Renal pelvis (tissue), 1 donor: ENCODE measurements at regions not wholly inside any gene's neighbourhood (a gene's known extent, or its start where the extent isn't known, plus 50 kb on each side); places are given as distances from the start of the nearest gene placed in this dataset.

Source experiments
- DNase-seq: peaks from one replicate; pipeline ENCODE4 v3.0.0-alpha.2; 2013

DNA sequence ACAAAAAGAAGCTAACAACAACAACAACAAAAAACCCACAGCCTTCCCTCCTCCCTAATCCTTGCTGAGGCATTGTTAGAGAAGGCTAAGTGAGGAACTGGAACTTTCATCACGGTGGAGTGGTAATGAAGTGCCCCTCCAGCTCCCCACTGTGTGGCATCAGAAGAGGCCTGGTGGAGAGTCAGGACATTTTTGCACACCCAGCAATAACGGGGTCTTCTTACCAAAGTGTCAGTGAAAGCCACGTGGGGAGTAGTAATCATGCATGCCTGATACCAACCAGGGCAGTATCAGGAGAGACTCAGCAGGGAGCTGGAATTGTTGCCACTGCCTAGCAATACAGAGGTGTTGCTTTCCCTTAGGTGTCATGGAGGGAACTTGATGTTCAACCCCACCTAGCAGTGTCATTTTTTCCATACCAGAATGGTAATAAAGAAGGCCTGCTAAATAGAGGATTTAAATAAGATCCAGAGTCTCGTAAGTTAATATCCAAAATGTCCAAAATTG lies 299.7 kb upstream of the RGS6 start:
- DNase-seq: no peak

DNA sequence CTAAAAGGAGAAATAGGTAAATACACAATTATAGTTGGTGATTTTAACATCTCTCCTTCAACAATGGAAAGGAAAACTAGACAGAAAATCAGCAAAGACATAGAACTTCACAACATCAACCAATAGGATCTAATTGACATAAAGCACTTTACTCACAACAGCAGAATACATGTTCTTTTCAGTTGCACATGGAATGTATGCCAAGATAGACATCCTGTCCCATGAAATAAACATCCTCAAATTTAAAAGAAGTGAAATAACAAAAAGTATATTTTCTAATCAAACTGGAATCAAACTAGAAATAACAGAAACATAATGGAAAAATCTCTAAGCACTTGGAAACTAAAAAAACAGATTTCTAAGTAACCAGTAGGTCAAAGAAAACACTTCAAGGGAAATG lies 296.2 kb upstream of the RGS6 start:
- DNase-seq: no peak

DNA sequence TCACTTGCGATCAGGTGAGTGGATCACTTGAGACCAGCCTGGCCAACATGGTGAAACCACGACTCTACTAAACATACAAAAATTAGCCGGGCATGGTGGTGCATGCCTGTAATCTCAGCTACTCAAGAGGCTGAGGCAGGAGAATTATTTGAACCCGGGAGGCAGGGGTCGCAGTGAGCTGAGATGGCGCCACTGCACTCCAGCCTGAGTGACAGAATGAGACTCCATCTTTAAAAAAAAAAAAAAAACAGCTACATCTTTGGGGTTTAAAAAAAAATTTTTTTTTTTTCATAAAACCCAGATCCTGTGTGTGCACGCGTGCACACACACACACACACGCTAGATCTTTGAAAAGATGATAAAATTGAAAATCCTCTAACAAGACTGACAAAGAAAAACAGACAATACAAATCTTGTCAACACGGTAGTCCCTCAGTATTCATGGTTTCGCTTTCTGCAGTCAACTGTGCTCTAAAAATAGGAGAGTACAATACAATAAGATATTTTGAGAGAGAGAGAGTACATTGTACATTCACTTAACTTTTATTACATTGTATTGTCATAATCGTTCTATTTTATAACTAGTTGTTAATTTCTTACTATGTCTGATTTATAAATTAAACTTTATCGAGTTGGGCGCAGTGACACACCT lies 295.3 kb upstream of the RGS6 start:
- DNase-seq: no peak

DNA sequence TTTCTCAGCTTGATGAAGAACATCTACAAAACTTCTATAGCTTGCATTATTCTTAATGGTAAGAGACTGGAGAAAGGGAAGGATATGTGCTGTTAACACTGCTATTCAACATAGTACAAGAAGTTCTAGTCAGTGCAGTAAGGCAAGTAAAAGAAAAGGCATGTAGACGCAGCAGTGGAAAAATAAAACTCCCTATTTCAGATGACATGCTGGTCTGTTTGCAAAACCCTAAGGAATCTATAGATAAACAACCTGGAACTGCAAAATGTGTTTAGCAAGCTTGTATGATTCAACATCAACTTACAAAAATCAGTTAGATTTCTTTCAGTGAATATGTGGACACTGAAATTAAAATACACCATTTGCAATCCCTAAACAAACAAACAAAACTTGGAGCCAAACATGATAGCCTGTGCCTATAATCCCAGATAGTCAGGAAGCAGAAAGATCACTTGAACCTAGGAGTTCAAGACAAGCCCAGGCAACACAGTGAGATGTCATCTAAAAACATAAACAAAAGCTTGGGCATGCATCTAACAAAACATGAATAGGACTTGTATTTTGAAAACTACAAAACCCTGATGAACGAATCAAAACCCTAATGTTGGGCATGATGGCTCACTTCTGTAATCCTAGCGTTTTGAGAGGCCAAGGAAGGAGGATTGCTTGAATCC lies 293.6 kb upstream of the RGS6 start:
- DNase-seq: no peak

DNA sequence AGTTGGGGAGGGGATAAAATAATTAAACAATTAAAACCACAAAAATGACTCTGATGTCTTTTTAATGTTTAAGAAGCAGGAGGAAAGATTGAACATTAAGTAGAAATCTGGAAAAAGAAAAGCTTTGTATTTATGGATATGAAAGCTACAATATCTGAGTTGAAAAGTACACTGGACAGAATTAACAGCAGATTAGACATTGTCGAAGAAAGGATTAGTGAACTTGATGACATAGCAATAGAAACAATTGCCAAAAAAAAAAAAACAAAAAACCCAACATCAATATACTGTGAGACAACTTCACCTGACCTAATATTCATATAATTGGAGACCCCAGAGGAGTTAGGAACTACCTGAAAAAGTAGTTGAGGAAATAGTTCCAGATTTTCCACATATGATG lies 289.5 kb upstream of the RGS6 start:
- no peak for DNase-seq

DNA sequence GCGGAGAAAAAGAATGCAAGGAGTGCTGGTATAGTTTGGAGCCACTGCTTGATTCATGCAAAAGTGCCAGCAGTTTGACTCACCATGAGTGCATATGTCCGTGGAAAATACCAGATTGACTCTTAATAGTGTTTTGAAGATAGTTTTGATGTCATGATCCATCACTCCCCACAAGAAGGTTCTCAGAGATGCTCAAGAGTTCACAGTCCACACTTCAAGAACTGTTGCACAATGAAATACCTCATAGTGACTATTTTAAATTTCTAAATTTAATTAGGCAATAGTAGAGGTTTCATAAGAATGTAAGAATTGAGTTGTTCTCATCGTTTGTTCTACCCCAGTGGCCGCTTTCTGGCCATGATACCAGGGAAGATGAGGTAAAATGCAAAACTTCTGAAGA lies 286.6 kb upstream of the RGS6 start:
- DNase-seq: no peak

DNA sequence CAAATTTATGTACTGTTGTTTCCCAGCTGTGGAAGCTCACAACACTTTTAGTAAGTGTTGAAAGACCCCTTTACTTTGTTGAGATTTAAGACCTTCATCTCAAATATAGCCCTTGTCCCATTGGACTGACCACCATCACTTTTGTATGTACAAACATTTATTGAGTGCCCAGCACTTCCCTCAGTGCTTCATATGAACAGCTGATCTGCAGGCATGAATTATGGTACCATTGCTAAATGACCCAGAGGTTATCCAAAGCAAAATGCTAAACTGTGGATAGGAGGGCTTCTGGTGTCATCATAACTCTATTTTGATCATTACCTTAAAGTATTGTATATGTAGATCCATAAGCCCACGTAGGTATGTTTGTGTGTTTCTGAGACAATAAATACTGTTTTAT lies 285.7 kb upstream of the RGS6 start:
- no peak for DNase-seq

DNA sequence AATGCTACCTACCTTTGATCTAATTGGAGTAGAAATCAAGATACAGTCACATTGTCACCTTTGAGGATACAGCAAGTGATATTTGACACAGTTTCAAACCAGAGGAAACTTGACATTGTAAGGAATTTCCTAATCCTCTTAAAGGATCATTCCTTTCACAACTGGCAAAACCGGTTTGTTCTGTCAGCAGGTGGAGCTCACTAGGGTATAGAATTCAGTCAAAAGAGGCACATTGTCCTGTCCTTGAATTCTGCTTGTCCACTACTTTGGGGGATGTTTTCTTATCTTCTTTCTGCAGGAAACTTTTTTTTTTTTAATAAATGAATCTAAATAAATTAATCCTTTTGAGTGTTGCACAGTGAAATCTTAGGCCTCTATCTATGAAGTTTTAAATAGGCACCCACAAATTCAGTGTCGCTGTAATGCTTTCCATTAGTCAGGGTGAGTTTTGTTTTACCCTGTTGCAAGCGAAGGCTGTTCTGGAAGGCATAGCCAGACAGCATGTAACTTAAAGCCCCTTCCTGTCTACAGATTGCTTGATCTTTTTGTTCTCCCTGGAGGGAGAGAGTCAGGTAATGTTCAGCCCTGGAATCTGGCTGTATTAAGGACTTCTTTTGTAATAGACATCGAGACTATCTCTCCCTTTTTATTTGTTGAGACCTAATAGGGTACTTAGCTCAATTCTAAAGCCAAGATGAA lies 285.0 kb upstream of the RGS6 start:
- DNase-seq: peak; percentile 45

DNA sequence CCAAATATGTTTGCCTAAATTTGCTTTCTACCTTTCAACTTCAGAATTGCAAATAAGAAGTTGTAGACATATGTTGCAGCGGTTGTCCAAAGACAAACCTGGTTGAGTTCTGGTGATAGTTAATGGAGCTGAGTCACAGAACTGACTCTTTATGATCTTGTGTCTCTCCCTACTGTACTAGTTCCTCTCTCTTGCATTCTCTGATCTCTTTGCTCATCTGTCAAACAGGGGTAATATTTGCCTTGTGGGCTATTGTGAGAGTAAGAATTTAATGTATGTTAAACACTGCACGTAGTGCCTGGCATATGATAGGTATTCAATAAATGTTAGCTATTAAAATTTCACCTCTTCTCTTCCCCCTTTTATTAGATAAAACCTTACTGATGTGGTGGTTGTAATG lies 283.5 kb upstream of the RGS6 start:
- DNase-seq: no peak

DNA sequence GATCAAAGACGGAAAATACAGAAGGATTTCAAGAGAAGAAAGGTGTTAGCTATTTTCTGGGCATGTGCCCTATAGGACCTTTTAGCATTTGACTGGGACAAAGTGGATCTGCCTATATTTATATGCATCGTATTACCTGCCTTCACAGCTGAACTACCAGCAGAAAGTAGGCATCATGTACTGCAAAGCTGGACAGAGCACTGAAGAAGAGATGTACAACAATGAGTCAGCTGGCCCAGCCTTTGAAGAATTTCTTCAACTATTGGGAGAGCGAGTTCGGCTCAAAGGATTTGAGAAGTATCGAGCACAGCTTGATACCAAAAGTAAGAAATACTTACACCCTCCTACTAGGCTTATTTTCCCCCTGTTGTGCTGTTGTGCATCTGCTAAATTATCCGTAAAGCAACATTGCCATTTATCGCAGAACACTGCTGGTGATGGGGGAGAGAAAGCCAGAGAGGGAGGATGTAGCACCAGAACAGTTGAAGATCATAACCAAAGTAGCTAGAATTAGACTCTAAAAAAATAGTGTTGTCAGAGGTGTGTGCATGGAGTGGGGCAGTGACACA lies 282.0 kb upstream of the RGS6 start:
- DNase-seq: no peak

DNA sequence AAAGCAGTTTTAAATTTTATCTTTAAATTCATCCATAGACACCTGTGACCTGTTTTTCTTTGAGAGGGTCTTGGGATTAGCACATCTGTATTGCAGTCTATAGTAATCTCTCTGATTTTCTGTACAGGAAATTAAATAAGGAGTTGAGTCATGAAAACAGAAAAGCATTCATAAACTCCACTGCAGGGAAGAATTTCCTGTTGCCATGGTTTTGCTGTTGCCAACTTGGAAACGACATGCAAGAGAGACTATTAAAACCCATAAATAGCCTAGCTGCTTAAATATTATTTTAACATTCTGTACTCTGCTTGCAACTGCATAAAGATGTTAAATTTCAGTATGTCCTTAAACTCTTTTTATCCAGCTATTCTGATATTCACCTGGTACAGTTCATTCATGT lies 281.0 kb upstream of the RGS6 start:
- DNase-seq: peak; percentile 66

DNA sequence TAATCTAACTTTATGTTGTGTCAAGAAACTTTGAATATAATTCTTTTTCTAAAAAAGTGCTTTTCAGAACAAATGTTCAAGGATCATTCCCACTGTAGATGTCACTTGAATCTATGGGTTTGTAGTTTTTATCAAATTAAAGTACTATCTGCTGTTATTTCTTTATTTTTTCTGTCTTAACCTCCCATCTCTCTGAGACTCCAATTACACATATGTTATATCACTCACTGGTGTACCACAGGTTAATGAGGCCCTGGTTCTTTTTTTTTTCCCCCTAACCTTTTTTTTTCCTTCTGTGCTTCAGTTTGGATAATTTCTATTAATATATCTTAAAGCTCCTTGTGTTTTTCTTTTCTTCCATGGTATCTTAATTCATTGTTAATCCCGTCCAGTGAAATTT lies 279.9 kb upstream of the RGS6 start:
- DNase-seq: no peak

DNA sequence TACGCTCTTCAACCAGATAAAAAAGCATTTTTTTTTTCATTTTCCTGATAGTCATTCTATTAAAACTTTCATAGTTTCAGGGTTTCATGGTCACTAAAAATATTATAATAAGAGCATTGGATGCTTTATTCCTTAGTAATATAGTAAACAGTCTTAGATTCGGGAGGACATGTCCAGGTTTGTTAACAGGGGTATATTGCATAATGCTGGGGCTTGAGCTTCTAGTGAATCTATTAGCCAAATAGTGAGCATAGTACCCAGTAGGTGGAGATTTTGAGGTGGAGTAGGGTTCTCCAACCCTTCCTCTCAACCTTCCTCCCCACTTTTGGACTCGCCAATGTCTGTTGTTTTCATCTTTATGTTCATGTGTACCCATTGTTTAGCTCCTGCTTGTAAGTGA lies 277.4 kb upstream of the RGS6 start:
- DNase-seq: no peak

DNA sequence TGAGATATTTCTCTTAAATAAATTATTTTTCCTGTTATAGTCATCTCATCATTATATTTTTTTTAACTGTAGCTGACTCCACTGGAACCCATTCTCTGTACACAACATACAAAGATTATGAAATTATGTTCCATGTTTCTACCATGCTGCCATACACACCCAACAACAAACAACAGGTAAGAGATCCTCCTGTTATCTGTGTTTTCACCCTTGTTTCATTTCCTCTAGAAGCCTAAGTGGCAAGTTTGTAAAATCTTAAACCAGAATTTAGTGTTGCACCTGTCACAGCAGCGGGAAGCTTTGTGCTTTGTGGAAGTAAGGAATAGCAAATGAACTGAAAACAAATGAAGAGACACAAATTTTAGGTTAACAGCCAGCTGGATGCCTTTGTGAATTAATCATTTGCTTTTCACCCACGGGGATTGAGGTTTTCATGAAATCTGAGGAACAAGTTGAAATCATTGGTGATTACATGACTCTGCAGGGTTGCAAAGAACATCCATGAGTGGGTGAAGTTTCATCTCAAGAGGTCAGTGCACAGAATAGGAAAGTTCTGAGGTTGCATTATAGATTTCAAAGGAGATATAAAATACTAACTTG lies 273.9 kb upstream of the RGS6 start:
- DNase-seq: no peak

DNA sequence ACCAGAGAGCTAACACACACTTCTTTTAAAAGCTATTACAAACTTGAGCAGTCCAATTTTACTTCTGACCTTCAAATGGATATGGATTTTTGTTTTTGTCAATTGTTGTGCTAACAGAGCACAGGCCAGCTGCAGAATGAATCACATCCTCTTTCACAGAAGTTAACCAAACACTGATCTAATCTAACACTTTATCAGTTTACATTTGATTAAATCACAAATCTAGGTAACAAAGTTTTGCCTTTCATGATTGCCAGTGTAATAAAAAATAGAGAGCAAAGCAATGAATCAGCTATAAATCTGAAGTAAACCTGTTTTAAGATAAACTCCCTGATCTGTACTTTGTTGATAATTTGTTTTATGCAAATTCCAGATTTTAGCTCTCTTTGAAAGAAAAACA lies 273.1 kb upstream of the RGS6 start:
- DNase-seq: no peak

DNA sequence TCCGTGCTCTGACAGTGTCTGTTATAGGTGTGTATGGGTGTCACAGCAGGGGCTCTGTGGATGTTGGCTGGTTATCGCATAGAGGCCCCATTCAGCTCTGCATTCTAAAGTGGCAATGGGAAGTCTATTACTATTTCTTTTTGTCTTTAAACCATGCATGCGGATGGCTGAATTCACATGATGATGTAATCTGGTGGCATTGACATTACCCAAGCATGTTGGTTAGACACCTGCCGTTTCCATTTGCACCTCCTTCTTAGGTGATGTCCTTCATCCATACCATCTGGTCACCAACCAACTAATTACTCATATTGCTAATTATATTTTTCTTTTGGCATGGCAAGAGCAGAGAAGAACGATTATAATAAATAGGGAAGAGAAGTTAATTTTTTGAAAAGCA lies 270.8 kb upstream of the RGS6 start:
- DNase-seq: no peak

DNA sequence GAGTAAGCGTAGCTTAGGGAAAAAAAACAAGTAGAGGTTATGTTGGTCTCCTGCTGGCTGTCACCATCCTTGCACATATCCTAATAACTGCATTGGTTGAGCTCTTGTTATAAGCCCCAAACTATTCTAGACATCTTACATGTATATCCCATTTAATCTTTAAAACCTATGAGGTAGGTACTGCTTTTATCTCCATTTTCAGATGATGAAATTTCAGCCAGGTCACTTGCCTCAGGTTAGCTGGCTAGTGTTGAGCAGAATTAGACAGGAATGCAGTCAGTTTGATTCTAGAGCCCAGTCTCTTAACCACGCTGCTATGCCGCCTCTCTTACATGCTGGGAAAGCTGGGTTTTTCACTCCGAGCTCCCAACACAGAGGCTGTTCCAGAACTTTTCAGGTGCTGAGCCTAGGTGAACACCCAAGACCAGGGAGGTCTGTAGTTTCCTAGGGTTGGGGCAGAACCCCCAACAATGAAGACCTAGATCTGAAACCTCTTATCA lies 269.9 kb upstream of the RGS6 start:
- DNase-seq: no peak

DNA sequence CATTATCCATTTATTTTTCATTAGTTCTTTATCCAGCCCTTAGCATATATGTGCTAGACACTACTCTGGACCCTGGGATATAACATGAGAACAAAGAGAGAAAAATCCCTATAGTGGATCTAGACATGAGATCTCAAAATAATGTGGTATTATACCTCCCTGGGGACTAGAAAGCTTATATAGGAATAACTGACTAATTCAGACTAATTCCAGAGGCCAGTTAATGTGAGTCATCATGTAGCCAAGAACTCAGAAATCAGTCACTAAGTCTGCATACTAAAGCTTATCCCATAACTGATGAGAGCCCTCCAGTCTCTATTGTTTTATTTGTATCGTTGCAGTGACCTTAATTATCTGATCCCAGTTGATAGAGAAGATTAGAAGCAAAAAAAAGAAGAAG lies 267.1 kb upstream of the RGS6 start:
- no peak for DNase-seq

DNA sequence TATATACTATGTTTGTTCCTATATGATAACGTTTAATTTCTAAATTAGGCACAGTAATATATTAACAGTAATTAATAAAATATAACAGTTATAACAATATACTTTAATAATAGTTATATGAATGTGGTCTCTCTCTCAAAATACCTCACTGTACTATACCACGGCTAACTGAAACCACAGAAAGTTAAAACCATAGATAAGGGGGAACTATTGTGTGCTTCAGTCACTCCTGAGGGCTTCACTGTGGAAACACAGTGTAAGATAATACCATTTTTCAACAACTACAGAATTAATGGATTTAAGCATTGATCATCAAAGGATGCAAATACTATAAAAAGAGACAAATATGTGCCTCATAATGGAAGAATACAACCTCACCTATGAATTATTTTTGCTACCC lies 266.4 kb upstream of the RGS6 start:
- no peak for DNase-seq

DNA sequence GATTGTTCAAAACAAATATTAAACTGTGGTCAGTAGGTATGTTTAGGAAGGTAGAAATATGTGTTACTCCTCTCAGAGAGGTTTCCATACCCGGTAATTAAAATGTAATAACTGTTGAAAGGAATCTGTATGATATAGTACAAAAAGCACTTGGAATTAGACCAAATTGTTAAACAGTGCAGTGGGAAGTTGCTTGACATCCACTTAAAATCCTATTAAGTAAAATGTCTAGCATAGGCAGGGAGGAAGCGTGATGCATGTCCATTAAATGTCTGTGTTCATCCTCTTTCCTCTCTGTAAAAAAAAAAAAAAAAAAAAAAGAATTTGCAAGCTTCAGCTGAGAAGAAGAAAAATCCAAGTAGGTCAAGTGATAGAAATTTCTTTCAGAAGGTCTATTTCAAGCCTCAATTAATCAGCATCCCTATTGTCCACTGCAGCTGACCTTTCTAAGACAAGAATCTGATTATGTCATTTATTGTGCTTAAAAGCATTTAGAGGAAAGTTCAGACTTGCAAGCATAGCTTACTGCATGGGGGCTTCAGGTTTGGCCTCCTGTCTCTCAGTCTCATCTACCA lies 265.6 kb upstream of the RGS6 start:
- DNase-seq: no peak

DNA sequence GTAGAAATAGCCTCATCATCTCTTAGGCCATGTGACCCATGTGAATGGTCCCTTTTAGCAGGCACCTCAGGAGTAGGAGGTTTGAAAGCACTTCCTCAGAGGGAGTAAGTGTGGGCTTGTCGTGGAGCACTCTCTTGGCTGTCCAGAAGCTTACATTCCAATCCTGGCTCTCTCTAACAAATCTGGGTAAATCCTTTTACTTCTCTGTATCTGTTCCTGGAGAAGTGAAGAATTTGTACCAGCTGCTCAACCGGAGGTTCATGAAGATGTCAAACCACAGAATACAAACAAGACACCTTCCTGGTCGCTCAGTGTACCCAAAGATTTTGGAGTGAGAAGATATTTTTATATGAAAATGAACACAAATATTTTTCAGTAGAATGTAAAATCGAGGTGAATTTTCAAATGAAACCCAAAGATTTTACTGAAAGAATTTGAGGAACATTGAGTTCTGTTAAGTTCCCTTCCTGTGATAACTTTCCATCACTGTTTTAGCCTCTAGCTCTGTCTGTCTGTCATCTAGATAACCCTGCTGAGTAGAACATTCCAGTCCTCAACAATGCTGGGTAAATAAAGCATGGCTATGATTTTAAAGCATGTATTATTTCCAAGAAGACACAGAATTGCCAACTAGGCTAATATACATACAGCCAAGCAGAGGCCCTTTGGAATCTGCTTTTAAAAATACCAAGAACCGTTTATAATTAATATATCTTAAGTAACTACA lies 263.9 kb upstream of the RGS6 start:
- DNase-seq: no peak
